Lower leg skin (tissue), 3 donors: ENCODE measurements at regions not wholly inside any gene's neighbourhood (a gene's known extent, or its start where the extent isn't known, plus 50 kb on each side); places are given as distances from the start of the nearest gene placed in this dataset.

Source experiments
- CTCF ChIP-seq, 3 donors: fragments of 450-650 bp; IDR thresholded peaks; one replicate each; pipeline ENCODE4 v1.5.1; 2016; ENCODE audit warnings: antibody characterized with exemption in 3 of 3, mild to moderate bottlenecking in 3 of 3, moderate library complexity in 2 of 3
- POLR2A ChIP-seq, 2 donors: fragments of 450-650 bp; IDR thresholded peaks; one replicate each; pipeline ENCODE4 v1.6.1; 2016 to 2017; ENCODE audit warnings: antibody characterized with exemption in 2 of 2, mild to moderate bottlenecking in 1 of 2, moderate library complexity in 1 of 2

GRCh38 chr3:31358473-31359070 lies 174.2 kb upstream of the STT3B start:
- TF ChIP-seq CTCF (IDR thresholded peaks at IDR 0.05) (no peak), POLR2A (IDR thresholded peaks at IDR 0.05) (no peak)
